Fibroblast of lung (primary cell): ENCODE measurements at regions not wholly inside any gene's neighbourhood (a gene's known extent, or its start where the extent isn't known, plus 50 kb on each side); places are given as distances from the start of the nearest gene placed in this dataset.

Experiments
- DNase-seq, 2 donors: peaks; one replicate each; pipeline versions ENCODE4 v3.0.0 to v3.0.0-alpha.2; 2010; ENCODE audit warnings: low read depth in 2 of 2
- H2AFZ ChIP-seq: 2 replicates; pipeline ENCODE4 v1.5.1; 2012; ENCODE audit warnings: low read length, control low read depth, inconsistent platforms
- H3K27ac ChIP-seq: 2 replicates; pipeline ENCODE4 v1.5.1; 2011; ENCODE audit warnings: low read length, control low read depth; ENCODE audit not compliant: insufficient read depth
- H3K27me3 ChIP-seq: 2 replicates; pipeline ENCODE4 v1.5.1; 2011; ENCODE audit warnings: mild to moderate bottlenecking, low read length; ENCODE audit not compliant: control insufficient read depth, insufficient read depth
- H3K36me3 ChIP-seq: 2 replicates; pipeline ENCODE4 v1.5.1; 2011; ENCODE audit warnings: low read length; ENCODE audit not compliant: control insufficient read depth, insufficient read depth
- H3K4me1 ChIP-seq: 2 replicates; pipeline ENCODE4 v1.5.1; 2011; ENCODE audit warnings: low read length; ENCODE audit not compliant: control insufficient read depth, insufficient read depth; ENCODE audit errors: extremely low read depth
- H3K4me2 ChIP-seq: 2 replicates; pipeline ENCODE4 v1.5.1; 2011; ENCODE audit warnings: low read length, control low read depth; ENCODE audit not compliant: insufficient read depth; ENCODE audit errors: extremely low read depth
- H3K4me3 ChIP-seq, 4 experiments: fragments of 200-600 bp in 1 of 4; sonication (generic) in 1 of 4; replicated peaks in 1 of 4; 2 replicates each; pipeline ENCODE4 v1.5.1; 2011 to 2016; ENCODE audit warnings: low read length in 4 of 4, low read depth in 3 of 4, mild to moderate bottlenecking in 3 of 4, control low read depth in 2 of 4, inconsistent platforms in 1 of 4, mixed read lengths in 1 of 4; ENCODE audit not compliant: insufficient read depth in 1 of 4; ENCODE audit errors: control extremely low read depth in 1 of 4
- H3K79me2 ChIP-seq: 2 replicates; pipeline ENCODE4 v1.5.1; 2012; ENCODE audit warnings: mild to moderate bottlenecking, low read length, inconsistent platforms; ENCODE audit not compliant: control insufficient read depth, insufficient read depth
- H3K9ac ChIP-seq: 2 replicates; pipeline ENCODE4 v1.5.1; 2011; ENCODE audit warnings: mild to moderate bottlenecking, low read length, control low read depth; ENCODE audit not compliant: insufficient read depth
- H3K9me3 ChIP-seq: 2 replicates; pipeline ENCODE4 v1.5.1; 2012; ENCODE audit warnings: low read depth, low read length; ENCODE audit not compliant: control insufficient read depth, insufficient read depth
- H4K20me1 ChIP-seq: 2 replicates; pipeline ENCODE4 v1.5.1; 2011; ENCODE audit warnings: low read length; ENCODE audit not compliant: control insufficient read depth, insufficient read depth; ENCODE audit errors: extremely low read depth
- CTCF ChIP-seq, 2 donors: IDR thresholded peaks in 1 of 2; conservative IDR thresholded peaks in 1 of 2; 1 replicate in 1 of 2; 2 replicates in 1 of 2; pipeline ENCODE4 v1.5.1; 2011 to 2012; ENCODE audit warnings: low read length in 2 of 2, control low read depth in 1 of 2, inconsistent platforms in 1 of 2, low read depth in 1 of 2, mild to moderate bottlenecking in 1 of 2
- EZH2 ChIP-seq: IDR thresholded peaks from 2 replicates; pipeline ENCODE4 v1.5.1; 2012; ENCODE audit warnings: low read length, control low read depth, mild to moderate bottlenecking; ENCODE audit errors: missing control alignments

GRCh38 chr7:91379236-91379635, 115.0 kb downstream of the FZD1 start:
- H3K9ac ChIP-seq, result no peak overlapping the region
- H3K4me3 ChIP-seq, result no peak overlapping the region
- H3K79me2 ChIP-seq, result no peaks in the 10 kb centered on the region
- H3K4me2 ChIP-seq, result no peak overlapping the region
- H2AFZ ChIP-seq, result no peak overlapping the region
- no peaks in the 10 kb centered on the region for H3K9me3 ChIP-seq
- H3K27me3 ChIP-seq, result no peaks in the 10 kb centered on the region
- TF ChIP-seq CTCF (conservative IDR thresholded peaks at IDR 0.05 in 1 of 2, IDR thresholded peaks at IDR 0.05 in 1 of 2; ENCODE audit: low read depth in 1 of 2, low read length in 2 of 2) (no peak), EZH2 (no peak)
- peak in 1 of 2 donors; percentile 68 for DNase-seq
- H3K4me1 ChIP-seq, result peaks cover 3% of the 10 kb centered on the region
- no peaks in the 10 kb centered on the region for H3K36me3 ChIP-seq
- H4K20me1 ChIP-seq, result no peaks in the 10 kb centered on the region
- H3K27ac ChIP-seq, result no peak overlapping the region

- H3K4me2 ChIP-seq, result no peak overlapping the region
Observed at GRCh38 chr7:91379991-91380390, 115.8 kb downstream of the FZD1 start.

GRCh38 chr7:91383053-91383904, 119.0 kb downstream of the FZD1 start:
- H3K4me2 ChIP-seq, result peak overlapping the region; percentile 33
- H3K79me2 ChIP-seq, result no peaks in the 10 kb centered on the region
- peak overlapping the region; percentile 38 for H3K27ac ChIP-seq
- no peaks in the 10 kb centered on the region for H4K20me1 ChIP-seq
- H3K27me3 ChIP-seq, result no peaks in the 10 kb centered on the region
- H2AFZ ChIP-seq, result peak overlapping the region; percentile 34
- DNase-seq, result peak; percentile 78 to 89
- H3K36me3 ChIP-seq, result no peaks in the 10 kb centered on the region
- no peak overlapping the region for H3K9ac ChIP-seq
- H3K9me3 ChIP-seq, result no peaks in the 10 kb centered on the region
- peaks cover 3% of the 10 kb centered on the region for H3K4me1 ChIP-seq
- H3K4me3 ChIP-seq, result no peak overlapping the region
- no peak for TF ChIP-seq CTCF (conservative IDR thresholded peaks at IDR 0.05 in 1 of 2, IDR thresholded peaks at IDR 0.05 in 1 of 2; ENCODE audit: low read depth in 1 of 2, low read length in 2 of 2)
- TF ChIP-seq EZH2, result no peak

More at GRCh38 chr7:91379991-91380390, 115.8 kb downstream of the FZD1 start:
- no peak overlapping the region for H3K9ac ChIP-seq
- no peaks in the 10 kb centered on the region for H3K36me3 ChIP-seq
- TF ChIP-seq CTCF (conservative IDR thresholded peaks at IDR 0.05 in 1 of 2, IDR thresholded peaks at IDR 0.05 in 1 of 2; ENCODE audit: low read depth in 1 of 2, low read length in 2 of 2) (no peak), EZH2 (no peak)
- H3K27me3 ChIP-seq, result no peaks in the 10 kb centered on the region
- H3K27ac ChIP-seq, result no peak overlapping the region
- no peak for DNase-seq
- no peak overlapping the region for H2AFZ ChIP-seq
- H3K4me1 ChIP-seq, result peaks cover 3% of the 10 kb centered on the region
- H3K9me3 ChIP-seq, result no peaks in the 10 kb centered on the region
- H3K79me2 ChIP-seq, result no peaks in the 10 kb centered on the region
- H3K4me3 ChIP-seq, result no peak overlapping the region
- no peaks in the 10 kb centered on the region for H4K20me1 ChIP-seq
